CMK (cell line): ENCODE measurements at regions not wholly inside any gene's neighbourhood (a gene's known extent, or its start where the extent isn't known, plus 50 kb on each side); places are given as distances from the start of the nearest gene placed in this dataset.
"Not testable (repeated sequence)": the region's sequence is repeated elsewhere in the genome, so short reads cannot be mapped to it uniquely, and the experiment has no call there.

Experiments used
- DNase-seq: peaks from one replicate; pipeline ENCODE4 v3.0.0-alpha.2; 2010; ENCODE audit warnings: low read depth

GRCh38 chr1:184820218-184820750 is 65.6 kb upstream of the EDEM3 start:
- no peak for DNase-seq

- DNase-seq = no peak
Observed at GRCh38 chr1:184818646-184819045, 64.0 kb upstream of the EDEM3 start.

- DNase-seq = not testable (repeated sequence)
Observed at GRCh38 chr1:184817003-184817402, 62.3 kb upstream of the EDEM3 start.

GRCh38 chr1:184813528-184814089 is 59.0 kb upstream of the EDEM3 start:
- DNase-seq = no peak

GRCh38 chr1:184811439-184812111 is 56.9 kb upstream of the EDEM3 start:
- DNase-seq = no peak

GRCh38 chr1:184810735-184811343 is 56.2 kb upstream of the EDEM3 start:
- no peak for DNase-seq

- no peak for DNase-seq
Observed at GRCh38 chr1:184806296-184806721, 51.7 kb upstream of the EDEM3 start.

- peak; percentile 77 for DNase-seq
Observed at GRCh38 chr1:184805667-184806295, 51.1 kb upstream of the EDEM3 start.
